ENCODE measurements at regions not wholly inside any gene's neighbourhood (a gene's known extent, or its start where the extent isn't known, plus 50 kb on each side); places are given as distances from the start of the nearest gene placed in this dataset.

- no peak for DNase-seq (ENCODE audit: low read depth)
- TF ChIP-seq CTCF (conservative IDR thresholded peaks at IDR 0.05; ENCODE audit: low read length) = no peak
- no peak overlapping the region for H3K4me3 ChIP-seq (ENCODE audit: low read length)
Observed at GRCh38 chr6:144796070-144796469, 510.9 kb downstream of the UTRN start.

GRCh38 chr6:144797881-144798589, 512.9 kb downstream of the UTRN start:
- peak; percentile 91 for DNase-seq (ENCODE audit: low read depth)

GRCh38 chr6:144804246-144804790, 519.2 kb downstream of the UTRN start:
- no peak for DNase-seq (ENCODE audit: low read depth)
- no peak for TF ChIP-seq CTCF (conservative IDR thresholded peaks at IDR 0.05; ENCODE audit: low read length)
- H3K4me3 ChIP-seq (ENCODE audit: low read length) = no peak overlapping the region

More at GRCh38 chr6:144797881-144798589, 512.9 kb downstream of the UTRN start:
- no peak overlapping the region for H3K4me3 ChIP-seq (ENCODE audit: low read length)
- TF ChIP-seq CTCF (conservative IDR thresholded peaks at IDR 0.05; ENCODE audit: low read length) = no peak

- H3K4me3 ChIP-seq (ENCODE audit: low read length) = no peak overlapping the region
- no peak for DNase-seq (ENCODE audit: low read depth)
- TF ChIP-seq CTCF (conservative IDR thresholded peaks at IDR 0.05; ENCODE audit: low read length) = no peak
Observed at GRCh38 chr6:144805049-144805448, 519.9 kb downstream of the UTRN start.

GRCh38 chr6:144806222-144806621, 521.1 kb downstream of the UTRN start:
- no peak for DNase-seq (ENCODE audit: low read depth)
- TF ChIP-seq CTCF (conservative IDR thresholded peaks at IDR 0.05; ENCODE audit: low read length) = no peak
- no peak overlapping the region for H3K4me3 ChIP-seq (ENCODE audit: low read length)

- DNase-seq (ENCODE audit: low read depth) = peak; percentile 42
- no peak overlapping the region for H3K4me3 ChIP-seq (ENCODE audit: low read length)
- TF ChIP-seq CTCF (conservative IDR thresholded peaks at IDR 0.05; ENCODE audit: low read length) = no peak
Observed at GRCh38 chr6:144809120-144809519, 524.0 kb downstream of the UTRN start.

GRCh38 chr6:144809969-144810368, 524.8 kb downstream of the UTRN start:
- H3K4me3 ChIP-seq (ENCODE audit: low read length) = no peak overlapping the region
- TF ChIP-seq CTCF (conservative IDR thresholded peaks at IDR 0.05; ENCODE audit: low read length) = no peak
- DNase-seq (ENCODE audit: low read depth) = no peak

Data from AG10803 (cell line).